H1 (cell line): ENCODE measurements at regions not wholly inside any gene's neighbourhood (a gene's known extent, or its start where the extent isn't known, plus 50 kb on each side); places are given as distances from the start of the nearest gene placed in this dataset.

Experiments used
- KDM1A ChIP-seq: fragments of 200-600, 300-600 bp; sonication (generic); IDR thresholded peaks from 2 replicates; pipeline ENCODE4 v1.7.1; 2016; ENCODE audit warnings: mild to moderate bottlenecking, low read length, borderline replicate concordance
- RBBP5 ChIP-seq: IDR thresholded peaks from 2 replicates; pipeline ENCODE4 v1.7.1; 2012; ENCODE audit warnings: low read depth, mild to moderate bottlenecking, inconsistent platforms, low read length, moderate library complexity, borderline replicate concordance
- TBP ChIP-seq: IDR thresholded peaks from 2 replicates; pipeline ENCODE4 v1.6.1; 2011; ENCODE audit warnings: low read depth, low read length, improper control_type of control experiment
- YY1 ChIP-seq: IDR thresholded peaks from 2 replicates; pipeline ENCODE4 v1.6.1; 2011; ENCODE audit warnings: low read depth, mild to moderate bottlenecking, low read length
- TF ChIP-seq, protein P1 (sequence below), 3 experiments: IDR thresholded peaks; 1 replicate in 2 of 3; 2 replicates in 1 of 3; pipeline versions ENCODE4 v1.5.1 to v1.6.1; 2011; ENCODE audit warnings: low read length in 3 of 3, mild to moderate bottlenecking in 3 of 3, inconsistent platforms in 2 of 3, low read depth in 1 of 3, moderate library complexity in 1 of 3; ENCODE audit not compliant: insufficient read depth in 1 of 3; ENCODE audit errors: control extremely low read depth in 1 of 3

DNA sequence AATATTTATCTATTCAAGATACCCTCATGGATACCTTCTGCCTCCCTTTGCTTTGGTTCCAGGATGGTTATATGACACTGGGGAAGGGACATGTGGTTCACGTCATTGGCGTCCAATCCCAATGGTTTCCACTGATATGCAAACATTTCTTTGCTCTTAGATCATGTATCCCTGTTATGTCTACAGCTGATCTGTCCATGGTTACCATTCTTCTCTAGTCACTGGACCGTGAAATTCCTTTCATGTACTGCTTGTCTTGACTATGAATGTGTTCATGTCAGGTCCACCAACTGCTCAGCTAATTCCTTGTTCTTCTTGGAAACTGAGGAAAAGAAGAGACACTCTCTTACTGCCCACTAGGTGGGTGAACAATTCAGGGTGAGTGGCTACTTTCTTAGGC is 391.1 kb upstream of the ZNF608 start (continued):
- TF ChIP-seq, protein P1, sequence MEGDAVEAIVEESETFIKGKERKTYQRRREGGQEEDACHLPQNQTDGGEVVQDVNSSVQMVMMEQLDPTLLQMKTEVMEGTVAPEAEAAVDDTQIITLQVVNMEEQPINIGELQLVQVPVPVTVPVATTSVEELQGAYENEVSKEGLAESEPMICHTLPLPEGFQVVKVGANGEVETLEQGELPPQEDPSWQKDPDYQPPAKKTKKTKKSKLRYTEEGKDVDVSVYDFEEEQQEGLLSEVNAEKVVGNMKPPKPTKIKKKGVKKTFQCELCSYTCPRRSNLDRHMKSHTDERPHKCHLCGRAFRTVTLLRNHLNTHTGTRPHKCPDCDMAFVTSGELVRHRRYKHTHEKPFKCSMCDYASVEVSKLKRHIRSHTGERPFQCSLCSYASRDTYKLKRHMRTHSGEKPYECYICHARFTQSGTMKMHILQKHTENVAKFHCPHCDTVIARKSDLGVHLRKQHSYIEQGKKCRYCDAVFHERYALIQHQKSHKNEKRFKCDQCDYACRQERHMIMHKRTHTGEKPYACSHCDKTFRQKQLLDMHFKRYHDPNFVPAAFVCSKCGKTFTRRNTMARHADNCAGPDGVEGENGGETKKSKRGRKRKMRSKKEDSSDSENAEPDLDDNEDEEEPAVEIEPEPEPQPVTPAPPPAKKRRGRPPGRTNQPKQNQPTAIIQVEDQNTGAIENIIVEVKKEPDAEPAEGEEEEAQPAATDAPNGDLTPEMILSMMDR (IDR thresholded peaks at IDR 0.05; ENCODE audit: control extremely low read depth in 1 of 3, insufficient read depth in 1 of 3, low read depth in 1 of 3, low read length in 3 of 3) = no peak
- TF ChIP-seq YY1 (no peak), TBP (no peak), RBBP5 (no peak), KDM1A (no peak)
